K562 (cell line): ENCODE measurements at regions not wholly inside any gene's neighbourhood (a gene's known extent, or its start where the extent isn't known, plus 50 kb on each side); places are given as distances from the start of the nearest gene placed in this dataset.

ENCODE experiments used
- GABPA ChIP-seq: fragments of 200-800 bp; sonication (Bioruptor generic); conservative IDR thresholded peaks from 2 replicates; pipeline ENCODE4 v1.6.1; 2016; ENCODE audit warnings: low read depth, missing genetic modification characterization, missing compliant biosample characterization
- MAZ ChIP-seq, 2 experiments: fragments of 450-650 bp in 1 of 2; sonication (generic) in 1 of 2; formaldehyde crosslinking; IDR thresholded peaks in 1 of 2; conservative IDR thresholded peaks in 1 of 2; 2 replicates each; pipeline versions ENCODE4 v1.4.0 to v1.5.0; 2020; ENCODE audit warnings: mild to moderate bottlenecking in 1 of 2, missing genetic modification reagents in 1 of 2
- NFIC ChIP-seq: fragments of 450-650 bp; IDR thresholded peaks from 2 replicates; pipeline ENCODE4 v1.6.1; 2017; ENCODE audit warnings: mild to moderate bottlenecking, inconsistent platforms
- NR2C2 ChIP-seq, 2 experiments: fragments of 200-800 bp in 1 of 2; sonication (Bioruptor generic) in 1 of 2; sonication (generic) in 1 of 2; formaldehyde crosslinking in 1 of 2; IDR thresholded peaks; 2 replicates each; pipeline versions ENCODE4 v1.6.1 to v1.8.0; 2016 to 2022; ENCODE audit warnings: mild to moderate bottlenecking in 1 of 2, missing compliant biosample characterization in 1 of 2, missing genetic modification characterization in 1 of 2, missing genetic modification reagents in 1 of 2
- ZC3H4 ChIP-seq: sonication (generic); formaldehyde crosslinking; IDR thresholded peaks from 2 replicates; pipeline ENCODE4 v1.9.0; 2021; ENCODE audit warnings: missing genetic modification reagents, borderline replicate concordance
- ZNF239 ChIP-seq: fragments of 250-450 bp; sonication (Bioruptor Pico); IDR thresholded peaks from 2 replicates; pipeline ENCODE4 v1.4.0; 2020; ENCODE audit warnings: mild to moderate bottlenecking
- ZNF263 ChIP-seq: sonication (generic); formaldehyde crosslinking; IDR thresholded peaks from 2 replicates; pipeline ENCODE4 v1.8.0; 2022; ENCODE audit warnings: mild to moderate bottlenecking, missing genetic modification reagents, borderline replicate concordance
- TF ChIP-seq, protein P1 (sequence below): sonication (generic); formaldehyde crosslinking; IDR thresholded peaks from 2 replicates; pipeline ENCODE4 v1.8.0; 2022; ENCODE audit warnings: mild to moderate bottlenecking, missing genetic modification reagents
- TF ChIP-seq, protein P2 (sequence below): fragments of 450-650 bp; formaldehyde crosslinking; IDR thresholded peaks from 2 replicates; pipeline ENCODE4 v1.4.0; 2020; ENCODE audit warnings: mild to moderate bottlenecking, moderate library complexity
- TF ChIP-seq, protein P3 (sequence below): sonication (generic); formaldehyde crosslinking; IDR thresholded peaks from 2 replicates; pipeline ENCODE4 v1.8.0; 2022; ENCODE audit warnings: missing genetic modification reagents, mild to moderate bottlenecking, borderline replicate concordance
- TF ChIP-seq, protein P4 (sequence below): fragments of 250-450 bp; sonication (Bioruptor Pico); IDR thresholded peaks from 2 replicates; pipeline ENCODE4 v1.4.0; 2020
- TF ChIP-seq, protein P5 (sequence below), 3 experiments: IDR thresholded peaks in 2 of 3; conservative IDR thresholded peaks in 1 of 3; 2 replicates each; pipeline ENCODE4 v1.5.1; 2011 to 2012; ENCODE audit warnings: low read length in 3 of 3, mild to moderate bottlenecking in 3 of 3, control low read depth in 2 of 3, improper control_type of control experiment in 1 of 3, inconsistent platforms in 1 of 3, low read depth in 1 of 3, mixed read lengths in 1 of 3, moderate library complexity in 1 of 3; ENCODE audit not compliant: insufficient read depth in 2 of 3
- TF ChIP-seq, protein P6 (sequence below): fragments of 450-650 bp; IDR thresholded peaks from 2 replicates; pipeline ENCODE4 v1.6.1; 2016; ENCODE audit warnings: missing biosample characterization, missing genetic modification characterization

DNA sequence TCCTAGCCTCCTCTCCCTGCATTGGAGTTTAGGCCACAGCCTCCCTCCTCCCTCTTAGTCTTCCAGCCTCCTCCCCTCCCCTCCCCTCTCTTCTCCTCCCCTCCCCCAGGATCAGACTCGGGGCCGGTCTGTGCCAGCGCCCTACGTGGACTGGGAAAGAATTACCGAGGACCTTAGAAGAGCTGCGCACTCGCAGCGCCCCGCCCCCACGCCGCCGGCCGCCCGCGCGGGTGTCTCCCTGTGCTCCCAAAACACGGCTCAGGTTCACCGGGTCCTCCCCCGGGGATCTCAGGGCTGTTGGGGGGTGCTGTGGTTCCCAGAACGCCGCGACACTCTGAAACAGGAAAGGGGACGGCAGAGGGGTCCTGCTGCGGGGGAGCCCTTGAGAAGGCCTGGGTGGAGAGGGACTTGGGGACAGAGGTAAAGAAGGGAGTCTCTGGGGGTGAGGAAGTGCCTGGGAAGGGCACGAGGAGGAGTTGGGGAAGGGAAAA is 122.3 kb upstream of the TBL1X start (continued):
- TF ChIP-seq, protein P1, sequence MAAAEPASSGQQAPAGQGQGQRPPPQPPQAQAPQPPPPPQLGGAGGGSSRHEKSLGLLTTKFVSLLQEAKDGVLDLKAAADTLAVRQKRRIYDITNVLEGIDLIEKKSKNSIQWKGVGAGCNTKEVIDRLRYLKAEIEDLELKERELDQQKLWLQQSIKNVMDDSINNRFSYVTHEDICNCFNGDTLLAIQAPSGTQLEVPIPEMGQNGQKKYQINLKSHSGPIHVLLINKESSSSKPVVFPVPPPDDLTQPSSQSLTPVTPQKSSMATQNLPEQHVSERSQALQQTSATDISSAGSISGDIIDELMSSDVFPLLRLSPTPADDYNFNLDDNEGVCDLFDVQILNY (CRISPR knock-in tag), result no peak
- TF ChIP-seq ZC3H4 (CRISPR knock-in tag) (no peak), MAZ (CRISPR knock-in tag; conservative IDR thresholded peaks at IDR 0.05 in 1 of 2, IDR thresholded peaks at IDR 0.05 in 1 of 2) (0 out of 4 replicates have a peak, but pooled peaks of 1 of the 2 experiments have one; percentile 22), NR2C2 (CRISPR knock-in tag; IDR thresholded peaks at IDR 0.05) (no peak), NR2C2 (tag; IDR thresholded peaks at IDR 0.05) (no peak), ZNF263 (CRISPR knock-in tag) (peak; percentile 91), GABPA (tag) (no peak), ZNF239 (CRISPR knock-in tag) (no peak), NFIC (peak; percentile 78)
- TF ChIP-seq, protein P2, sequence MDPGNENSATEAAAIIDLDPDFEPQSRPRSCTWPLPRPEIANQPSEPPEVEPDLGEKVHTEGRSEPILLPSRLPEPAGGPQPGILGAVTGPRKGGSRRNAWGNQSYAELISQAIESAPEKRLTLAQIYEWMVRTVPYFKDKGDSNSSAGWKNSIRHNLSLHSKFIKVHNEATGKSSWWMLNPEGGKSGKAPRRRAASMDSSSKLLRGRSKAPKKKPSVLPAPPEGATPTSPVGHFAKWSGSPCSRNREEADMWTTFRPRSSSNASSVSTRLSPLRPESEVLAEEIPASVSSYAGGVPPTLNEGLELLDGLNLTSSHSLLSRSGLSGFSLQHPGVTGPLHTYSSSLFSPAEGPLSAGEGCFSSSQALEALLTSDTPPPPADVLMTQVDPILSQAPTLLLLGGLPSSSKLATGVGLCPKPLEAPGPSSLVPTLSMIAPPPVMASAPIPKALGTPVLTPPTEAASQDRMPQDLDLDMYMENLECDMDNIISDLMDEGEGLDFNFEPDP (CRISPR knock-in tag), result no peak
- TF ChIP-seq, protein P3, sequence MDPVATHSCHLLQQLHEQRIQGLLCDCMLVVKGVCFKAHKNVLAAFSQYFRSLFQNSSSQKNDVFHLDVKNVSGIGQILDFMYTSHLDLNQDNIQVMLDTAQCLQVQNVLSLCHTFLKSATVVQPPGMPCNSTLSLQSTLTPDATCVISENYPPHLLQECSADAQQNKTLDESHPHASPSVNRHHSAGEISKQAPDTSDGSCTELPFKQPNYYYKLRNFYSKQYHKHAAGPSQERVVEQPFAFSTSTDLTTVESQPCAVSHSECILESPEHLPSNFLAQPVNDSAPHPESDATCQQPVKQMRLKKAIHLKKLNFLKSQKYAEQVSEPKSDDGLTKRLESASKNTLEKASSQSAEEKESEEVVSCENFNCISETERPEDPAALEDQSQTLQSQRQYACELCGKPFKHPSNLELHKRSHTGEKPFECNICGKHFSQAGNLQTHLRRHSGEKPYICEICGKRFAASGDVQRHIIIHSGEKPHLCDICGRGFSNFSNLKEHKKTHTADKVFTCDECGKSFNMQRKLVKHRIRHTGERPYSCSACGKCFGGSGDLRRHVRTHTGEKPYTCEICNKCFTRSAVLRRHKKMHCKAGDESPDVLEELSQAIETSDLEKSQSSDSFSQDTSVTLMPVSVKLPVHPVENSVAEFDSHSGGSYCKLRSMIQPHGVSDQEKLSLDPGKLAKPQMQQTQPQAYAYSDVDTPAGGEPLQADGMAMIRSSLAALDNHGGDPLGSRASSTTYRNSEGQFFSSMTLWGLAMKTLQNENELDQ (CRISPR knock-in tag), result no peak
- TF ChIP-seq, protein P4, sequence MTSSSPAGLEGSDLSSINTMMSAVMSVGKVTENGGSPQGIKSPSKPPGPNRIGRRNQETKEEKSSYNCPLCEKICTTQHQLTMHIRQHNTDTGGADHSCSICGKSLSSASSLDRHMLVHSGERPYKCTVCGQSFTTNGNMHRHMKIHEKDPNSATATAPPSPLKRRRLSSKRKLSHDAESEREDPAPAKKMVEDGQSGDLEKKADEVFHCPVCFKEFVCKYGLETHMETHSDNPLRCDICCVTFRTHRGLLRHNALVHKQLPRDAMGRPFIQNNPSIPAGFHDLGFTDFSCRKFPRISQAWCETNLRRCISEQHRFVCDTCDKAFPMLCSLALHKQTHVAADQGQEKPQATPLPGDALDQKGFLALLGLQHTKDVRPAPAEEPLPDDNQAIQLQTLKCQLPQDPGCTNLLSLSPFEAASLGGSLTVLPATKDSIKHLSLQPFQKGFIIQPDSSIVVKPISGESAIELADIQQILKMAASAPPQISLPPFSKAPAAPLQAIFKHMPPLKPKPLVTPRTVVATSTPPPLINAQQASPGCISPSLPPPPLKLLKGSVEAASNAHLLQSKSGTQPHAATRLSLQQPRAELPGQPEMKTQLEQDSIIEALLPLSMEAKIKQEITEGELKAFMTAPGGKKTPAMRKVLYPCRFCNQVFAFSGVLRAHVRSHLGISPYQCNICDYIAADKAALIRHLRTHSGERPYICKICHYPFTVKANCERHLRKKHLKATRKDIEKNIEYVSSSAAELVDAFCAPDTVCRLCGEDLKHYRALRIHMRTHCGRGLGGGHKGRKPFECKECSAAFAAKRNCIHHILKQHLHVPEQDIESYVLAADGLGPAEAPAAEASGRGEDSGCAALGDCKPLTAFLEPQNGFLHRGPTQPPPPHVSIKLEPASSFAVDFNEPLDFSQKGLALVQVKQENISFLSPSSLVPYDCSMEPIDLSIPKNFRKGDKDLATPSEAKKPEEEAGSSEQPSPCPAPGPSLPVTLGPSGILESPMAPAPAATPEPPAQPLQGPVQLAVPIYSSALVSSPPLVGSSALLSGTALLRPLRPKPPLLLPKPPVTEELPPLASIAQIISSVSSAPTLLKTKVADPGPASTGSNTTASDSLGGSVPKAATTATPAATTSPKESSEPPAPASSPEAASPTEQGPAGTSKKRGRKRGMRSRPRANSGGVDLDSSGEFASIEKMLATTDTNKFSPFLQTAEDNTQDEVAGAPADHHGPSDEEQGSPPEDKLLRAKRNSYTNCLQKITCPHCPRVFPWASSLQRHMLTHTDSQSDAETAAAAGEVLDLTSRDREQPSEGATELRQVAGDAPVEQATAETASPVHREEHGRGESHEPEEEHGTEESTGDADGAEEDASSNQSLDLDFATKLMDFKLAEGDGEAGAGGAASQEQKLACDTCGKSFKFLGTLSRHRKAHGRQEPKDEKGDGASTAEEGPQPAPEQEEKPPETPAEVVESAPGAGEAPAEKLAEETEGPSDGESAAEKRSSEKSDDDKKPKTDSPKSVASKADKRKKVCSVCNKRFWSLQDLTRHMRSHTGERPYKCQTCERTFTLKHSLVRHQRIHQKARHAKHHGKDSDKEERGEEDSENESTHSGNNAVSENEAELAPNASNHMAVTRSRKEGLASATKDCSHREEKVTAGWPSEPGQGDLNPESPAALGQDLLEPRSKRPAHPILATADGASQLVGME (CRISPR knock-in tag), result no peak
- TF ChIP-seq, protein P5, sequence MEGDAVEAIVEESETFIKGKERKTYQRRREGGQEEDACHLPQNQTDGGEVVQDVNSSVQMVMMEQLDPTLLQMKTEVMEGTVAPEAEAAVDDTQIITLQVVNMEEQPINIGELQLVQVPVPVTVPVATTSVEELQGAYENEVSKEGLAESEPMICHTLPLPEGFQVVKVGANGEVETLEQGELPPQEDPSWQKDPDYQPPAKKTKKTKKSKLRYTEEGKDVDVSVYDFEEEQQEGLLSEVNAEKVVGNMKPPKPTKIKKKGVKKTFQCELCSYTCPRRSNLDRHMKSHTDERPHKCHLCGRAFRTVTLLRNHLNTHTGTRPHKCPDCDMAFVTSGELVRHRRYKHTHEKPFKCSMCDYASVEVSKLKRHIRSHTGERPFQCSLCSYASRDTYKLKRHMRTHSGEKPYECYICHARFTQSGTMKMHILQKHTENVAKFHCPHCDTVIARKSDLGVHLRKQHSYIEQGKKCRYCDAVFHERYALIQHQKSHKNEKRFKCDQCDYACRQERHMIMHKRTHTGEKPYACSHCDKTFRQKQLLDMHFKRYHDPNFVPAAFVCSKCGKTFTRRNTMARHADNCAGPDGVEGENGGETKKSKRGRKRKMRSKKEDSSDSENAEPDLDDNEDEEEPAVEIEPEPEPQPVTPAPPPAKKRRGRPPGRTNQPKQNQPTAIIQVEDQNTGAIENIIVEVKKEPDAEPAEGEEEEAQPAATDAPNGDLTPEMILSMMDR (IDR thresholded peaks at IDR 0.05 in 2 of 3, conservative IDR thresholded peaks at IDR 0.05 in 1 of 3; ENCODE audit: insufficient read depth in 2 of 3, low read depth in 1 of 3, low read length in 3 of 3), result no peak
- TF ChIP-seq, protein P6, sequence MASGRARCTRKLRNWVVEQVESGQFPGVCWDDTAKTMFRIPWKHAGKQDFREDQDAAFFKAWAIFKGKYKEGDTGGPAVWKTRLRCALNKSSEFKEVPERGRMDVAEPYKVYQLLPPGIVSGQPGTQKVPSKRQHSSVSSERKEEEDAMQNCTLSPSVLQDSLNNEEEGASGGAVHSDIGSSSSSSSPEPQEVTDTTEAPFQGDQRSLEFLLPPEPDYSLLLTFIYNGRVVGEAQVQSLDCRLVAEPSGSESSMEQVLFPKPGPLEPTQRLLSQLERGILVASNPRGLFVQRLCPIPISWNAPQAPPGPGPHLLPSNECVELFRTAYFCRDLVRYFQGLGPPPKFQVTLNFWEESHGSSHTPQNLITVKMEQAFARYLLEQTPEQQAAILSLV (tag), result no peak
